ENCODE measurements at regions not wholly inside any gene's neighbourhood (a gene's known extent, or its start where the extent isn't known, plus 50 kb on each side); places are given as distances from the start of the nearest gene placed in this dataset.

- DNase-seq: no peak
Measured at GRCh38 chr18:24914685-24915084, 437.3 kb downstream of the ZNF521 start.

GRCh38 chr18:24915547-24915946, 436.4 kb downstream of the ZNF521 start:
- DNase-seq: no peak

- DNase-seq: no peak
Measured at GRCh38 chr18:24917767-24918166, 434.2 kb downstream of the ZNF521 start.

- no peak for DNase-seq
Measured at GRCh38 chr18:24918257-24918656, 433.7 kb downstream of the ZNF521 start.

- no peak for DNase-seq
Measured at GRCh38 chr18:24919181-24919797, 432.7 kb downstream of the ZNF521 start.

- no peak for DNase-seq
Measured at GRCh38 chr18:24922491-24922890, 429.5 kb downstream of the ZNF521 start.

GRCh38 chr18:24923138-24923537, 428.8 kb downstream of the ZNF521 start:
- DNase-seq: no peak

GRCh38 chr18:24924066-24924716, 427.8 kb downstream of the ZNF521 start:
- DNase-seq: no peak

GRCh38 chr18:24926649-24927048, 425.3 kb downstream of the ZNF521 start:
- no peak for DNase-seq

- no peak for DNase-seq
Measured at GRCh38 chr18:24928301-24928878, 423.6 kb downstream of the ZNF521 start.

GRCh38 chr18:24930478-24930877, 421.5 kb downstream of the ZNF521 start:
- DNase-seq: no peak

- no peak for DNase-seq
Measured at GRCh38 chr18:24930971-24931370, 421.0 kb downstream of the ZNF521 start.

- no peak for DNase-seq
Measured at GRCh38 chr18:24933345-24933744, 418.6 kb downstream of the ZNF521 start.

- DNase-seq: no peak
Measured at GRCh38 chr18:24934258-24934932, 417.6 kb downstream of the ZNF521 start.

GRCh38 chr18:24935008-24935407, 417.0 kb downstream of the ZNF521 start:
- DNase-seq: no peak

GRCh38 chr18:24935896-24936295, 416.1 kb downstream of the ZNF521 start:
- DNase-seq: no peak

- DNase-seq: no peak
Measured at GRCh38 chr18:24936691-24937090, 415.3 kb downstream of the ZNF521 start.

GRCh38 chr18:24937639-24938275, 414.2 kb downstream of the ZNF521 start:
- DNase-seq: no peak

GRCh38 chr18:24940416-24940815, 411.6 kb downstream of the ZNF521 start:
- no peak for DNase-seq

- no peak for DNase-seq
Measured at GRCh38 chr18:24941174-24941951, 410.6 kb downstream of the ZNF521 start.

- no peak for DNase-seq
Measured at GRCh38 chr18:24942144-24942543, 409.8 kb downstream of the ZNF521 start.

GRCh38 chr18:24947521-24948305, 404.3 kb downstream of the ZNF521 start:
- no peak for DNase-seq

All from bone marrow (tissue), 2 donors.